K562 (cell line): ENCODE measurements at regions not wholly inside any gene's neighbourhood (a gene's known extent, or its start where the extent isn't known, plus 50 kb on each side); places are given as distances from the start of the nearest gene placed in this dataset.

Source experiments
- ATAC-seq: fragments of 200-7000 bp; cut with Tn5 transposase; 3 replicates; pipeline ENCODE4 v1.9.1; 2020; ENCODE audit warnings: moderate library complexity
- BruUV-seq: library from RNA; stranded (reverse); fragments of 400-500 nt; replicated peaks from 2 replicates; lab custom pipeline; 2021; lab: Mats Ljungman, UMichigan
- CTCF ChIA-PET: fragments of 300-600 bp; formaldehyde crosslinking; extraction: SDS; loops from one replicate; lab custom pipeline; 2021; ENCODE audit warnings: low intra/inter-chr PET ratio; lab: Yijun Ruan, JAX
- POLR2A ChIA-PET: fragments of 300-600, 350-650 bp; sonication (Branson Sonifier 250); formaldehyde crosslinking; extraction: SDS; loops from one replicate; lab custom pipeline; 2021; ENCODE audit warnings: antibody characterized with exemption, inconsistent platforms; lab: Yijun Ruan, JAX
- DNase-seq, 4 experiments: peaks; one replicate each; pipeline versions ENCODE4 v3.0.0 to v3.0.0-alpha.2; 2011 to 2018; ENCODE audit warnings: low spot score in 3 of 4, mixed read lengths in 3 of 4; ENCODE audit errors: extremely low read depth in 1 of 4
- FAIRE-seq: peaks from 2 replicates; lab custom pipeline; 2011; peaks lifted over from hg19 to GRCh38; lab: Jason Lieb, UNC
- H2AFZ ChIP-seq: 2 replicates; pipeline ENCODE4 v1.6.0; 2011; ENCODE audit warnings: low read depth, low read length, control low read depth, inconsistent platforms
- H3K27ac ChIP-seq: fragments of 200-600 bp; 3 replicates; pipeline ENCODE4 v1.8.0; 2011; ENCODE audit warnings: low read depth, mild to moderate bottlenecking, control low read depth, inconsistent platforms, low read length, moderate library complexity, mixed read lengths; ENCODE audit errors: extremely low read depth
- H3K27me3 ChIP-seq, 2 experiments: fragments of 300-600 bp in 1 of 2; 2 replicates in 1 of 2; 3 replicates in 1 of 2; pipeline versions ENCODE4 v1.6.0 to v1.8.0; 2011; ENCODE audit warnings: inconsistent platforms in 2 of 2, low read length in 2 of 2, mild to moderate bottlenecking in 1 of 2, mixed read lengths in 1 of 2, moderate library complexity in 1 of 2; ENCODE audit not compliant: control insufficient read depth in 2 of 2, insufficient read depth in 2 of 2
- H3K36me3 ChIP-seq: fragments of 300-600 bp; 3 replicates; pipeline ENCODE4 v1.8.0; 2011; ENCODE audit warnings: mild to moderate bottlenecking, low read length, inconsistent platforms; ENCODE audit not compliant: control insufficient read depth, insufficient read depth
- H3K4me1 ChIP-seq, 2 experiments: fragments of 200-600 bp in 1 of 2; replicated peaks in 1 of 2; 2 replicates in 1 of 2; 3 replicates in 1 of 2; pipeline versions ENCODE4 v1.5.1 to v1.8.0; 2011; ENCODE audit warnings: inconsistent platforms in 2 of 2, low read length in 2 of 2, mild to moderate bottlenecking in 1 of 2, mixed read lengths in 1 of 2, moderate library complexity in 1 of 2; ENCODE audit not compliant: control insufficient read depth in 2 of 2, insufficient read depth in 2 of 2
- H3K4me2 ChIP-seq: 2 replicates; pipeline ENCODE4 v1.6.1; 2011; ENCODE audit warnings: low read length, control low read depth, inconsistent platforms, mixed read lengths; ENCODE audit not compliant: insufficient read depth
- H3K4me3 ChIP-seq: fragments of 200-600 bp; sonication (generic), shearing (Covaris generic); 2 replicates; pipeline ENCODE4 v1.5.1; 2016; ENCODE audit warnings: control low read depth, inconsistent platforms
- H3K79me2 ChIP-seq: fragments of 200-600 bp; 3 replicates; pipeline ENCODE4 v1.8.0; 2011; ENCODE audit warnings: low read length, inconsistent platforms; ENCODE audit not compliant: control insufficient read depth, insufficient read depth
- H3K9ac ChIP-seq, 2 experiments: 2 replicates each; pipeline versions ENCODE4 v1.6.0 to v1.6.1; 2011; ENCODE audit warnings: low read depth in 2 of 2, low read length in 2 of 2, control low read depth in 1 of 2, inconsistent platforms in 1 of 2, mild to moderate bottlenecking in 1 of 2, mixed read lengths in 1 of 2; ENCODE audit not compliant: insufficient read depth in 1 of 2
- H3K9me1 ChIP-seq: one replicate; pipeline ENCODE4 v1.6.0; 2011; ENCODE audit warnings: inconsistent platforms, mild to moderate bottlenecking, low read length, moderate library complexity; ENCODE audit not compliant: control insufficient read depth, insufficient read depth
- H3K9me3 ChIP-seq: replicated peaks from 2 replicates; pipeline ENCODE4 v1.5.1; 2011; ENCODE audit warnings: low read depth, low read length, inconsistent platforms; ENCODE audit not compliant: control insufficient read depth, insufficient read depth
- H4K20me1 ChIP-seq: replicated peaks from 2 replicates; pipeline ENCODE4 v1.6.1; 2011; ENCODE audit warnings: low read length, inconsistent platforms, mixed read lengths; ENCODE audit not compliant: control insufficient read depth, insufficient read depth
- ETV1 ChIP-seq: fragments of 450-650 bp; conservative IDR thresholded peaks from 2 replicates; pipeline ENCODE4 v1.6.1; 2016; ENCODE audit warnings: missing genetic modification characterization, control low read depth, low read depth, missing compliant biosample characterization
- JUNB ChIP-seq: fragments of 450-650 bp; formaldehyde crosslinking; conservative IDR thresholded peaks from 2 replicates; pipeline ENCODE4 v1.4.0; 2020; ENCODE audit warnings: mild to moderate bottlenecking
- PHB ChIP-seq: fragments of 250-450 bp; sonication (Bioruptor Pico); IDR thresholded peaks from 2 replicates; pipeline ENCODE4 v1.5.0; 2021
- PYGO2 ChIP-seq: fragments of 450-650 bp; IDR thresholded peaks from 2 replicates; pipeline ENCODE4 v1.6.1; 2016; ENCODE audit warnings: mild to moderate bottlenecking, missing genetic modification characterization, moderate library complexity, missing compliant biosample characterization
- ZNF121 ChIP-seq: sonication (generic); formaldehyde crosslinking; conservative IDR thresholded peaks from 2 replicates; pipeline ENCODE4 v1.8.0; 2022; ENCODE audit warnings: missing genetic modification reagents
- ZNF24 ChIP-seq: fragments of 450-650 bp; IDR thresholded peaks from 2 replicates; pipeline ENCODE4 v1.6.1; 2016
- ZNF3 ChIP-seq: fragments of 250-450 bp; sonication (Bioruptor Pico); IDR thresholded peaks from 2 replicates; pipeline ENCODE4 v1.5.0; 2021; ENCODE audit warnings: mild to moderate bottlenecking, moderate library complexity
- ZNF436 ChIP-seq: fragments of 250-450, 450-650 bp; sonication (Bioruptor Pico); formaldehyde crosslinking; IDR thresholded peaks from 2 replicates; pipeline ENCODE4 v1.7.0; 2020; ENCODE audit warnings: mild to moderate bottlenecking
- ZNF76 ChIP-seq: fragments of 250-450 bp; sonication (Bioruptor Pico); IDR thresholded peaks from 2 replicates; pipeline ENCODE4 v1.4.0; 2020; ENCODE audit warnings: mild to moderate bottlenecking, moderate library complexity, borderline replicate concordance
- WGBS: fragments of 100-300 bp; shearing (Covaris generic); methylation state at CpG from one replicate; pipeline ENCODE4 v1.1.6; 2016; ENCODE audit warnings: low coverage, mixed read lengths; ENCODE audit not compliant: insufficient coverage; ENCODE audit errors: missing lambda C conversion rate; 5-methylcytosine and 5-hydroxymethylcytosine counted together
- in situ Hi-C: fragments of 300-500 bp; cut with MboI; formaldehyde crosslinking; loops from 4 replicates; pipeline ENCODE4 v1.15.0; 2018; ENCODE audit warnings: inconsistent platforms, mixed read lengths
- intact Hi-C: fragments of 100-400 bp; cut with micrococcal nuclease; formaldehyde crosslinking; loops from 2 replicates; pipeline ENCODE4 v1.14.2; 2022
- TF ChIP-seq, protein P1 (sequence below): sonication (generic); formaldehyde crosslinking; IDR thresholded peaks from 2 replicates; pipeline ENCODE4 v1.9.0; 2022; ENCODE audit warnings: mild to moderate bottlenecking, missing genetic modification reagents
- TF ChIP-seq, protein P2 (sequence below): sonication (generic); formaldehyde crosslinking; IDR thresholded peaks from 2 replicates; pipeline ENCODE4 v1.8.1; 2023; ENCODE audit warnings: mild to moderate bottlenecking, missing genetic modification reagents
- TF ChIP-seq, protein P3 (sequence below): fragments of 250-450 bp; sonication (Bioruptor Pico); IDR thresholded peaks from 2 replicates; pipeline ENCODE4 v1.4.0; 2020; ENCODE audit warnings: mild to moderate bottlenecking, moderate library complexity
- TF ChIP-seq, protein P4 (sequence below): IDR thresholded peaks from 2 replicates; pipeline ENCODE4 v1.6.1; 2014; ENCODE audit warnings: antibody characterized with exemption
- TF ChIP-seq, protein P5 (sequence below): fragments of 250-450 bp; sonication (Bioruptor Pico); IDR thresholded peaks from 2 replicates; pipeline ENCODE4 v1.8.0; 2021; ENCODE audit warnings: borderline replicate concordance, mild to moderate bottlenecking, moderate library complexity; ENCODE audit not compliant: poor library complexity, severe bottlenecking

DNA sequence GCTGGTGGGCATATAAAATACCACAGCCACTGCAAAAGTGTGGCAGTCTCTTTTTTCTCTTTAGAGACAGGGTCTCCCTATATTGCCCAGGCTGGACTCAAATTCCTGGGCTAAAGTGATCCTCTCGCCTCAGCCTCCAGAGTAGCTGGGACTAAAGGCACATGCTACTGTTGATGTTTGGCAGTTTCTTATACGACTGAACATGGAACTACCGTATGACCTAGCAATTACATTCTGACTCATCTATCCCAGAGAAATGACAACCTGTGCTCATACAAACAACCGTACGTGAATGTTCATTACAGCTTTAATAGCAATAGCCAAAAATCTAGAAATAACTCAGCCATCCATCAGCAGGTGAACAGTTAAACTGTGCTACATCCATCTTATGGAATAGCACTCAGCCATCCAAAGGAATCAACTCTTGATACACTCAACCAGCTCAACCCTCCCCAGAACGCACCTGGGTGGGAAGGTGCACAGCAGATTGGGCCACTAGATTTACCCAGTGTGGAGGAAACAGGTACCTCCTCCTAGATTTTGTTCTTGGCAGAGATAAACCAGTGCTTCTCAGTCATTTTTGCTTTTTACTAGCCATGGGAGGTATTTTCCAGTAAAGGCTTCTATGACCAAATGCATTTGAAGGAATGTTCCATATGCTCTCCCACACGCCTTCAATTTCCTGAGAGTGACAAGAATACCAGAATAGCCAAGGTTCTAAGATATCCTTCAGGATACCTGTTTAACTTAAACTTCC is 130.5 kb downstream of the MED15 start:
- in situ Hi-C loops (no loop called here), intact Hi-C loops (no loop called here)
- CTCF ChIA-PET: no interaction called here
- TF ChIP-seq ZNF121 (CRISPR knock-in tag) (0 out of 2 replicates have a peak, but pooled peaks have one; percentile 4), ZNF76 (0 out of 2 replicates have a peak, but pooled peaks have one; percentile 64), JUNB (CRISPR knock-in tag) (0 out of 2 replicates have a peak, but pooled peaks have one; percentile 32), PHB (CRISPR knock-in tag) (0 out of 2 replicates have a peak, but pooled peaks have one; percentile 78), ZNF3 (CRISPR knock-in tag) (0 out of 2 replicates have a peak, but pooled peaks have one; percentile 18), ETV1 (tag) (no peak), PYGO2 (0 out of 2 replicates have a peak, but pooled peaks have one; percentile 32), ZNF436 (0 out of 2 replicates have a peak, but pooled peaks have one; percentile 18), ZNF24 (0 out of 2 replicates have a peak, but pooled peaks have one; percentile 41)
- TF ChIP-seq, protein P1, sequence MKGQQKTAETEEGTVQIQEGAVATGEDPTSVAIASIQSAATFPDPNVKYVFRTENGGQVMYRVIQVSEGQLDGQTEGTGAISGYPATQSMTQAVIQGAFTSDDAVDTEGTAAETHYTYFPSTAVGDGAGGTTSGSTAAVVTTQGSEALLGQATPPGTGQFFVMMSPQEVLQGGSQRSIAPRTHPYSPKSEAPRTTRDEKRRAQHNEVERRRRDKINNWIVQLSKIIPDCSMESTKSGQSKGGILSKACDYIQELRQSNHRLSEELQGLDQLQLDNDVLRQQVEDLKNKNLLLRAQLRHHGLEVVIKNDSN (CRISPR knock-in tag): no peak
- TF ChIP-seq, protein P2, sequence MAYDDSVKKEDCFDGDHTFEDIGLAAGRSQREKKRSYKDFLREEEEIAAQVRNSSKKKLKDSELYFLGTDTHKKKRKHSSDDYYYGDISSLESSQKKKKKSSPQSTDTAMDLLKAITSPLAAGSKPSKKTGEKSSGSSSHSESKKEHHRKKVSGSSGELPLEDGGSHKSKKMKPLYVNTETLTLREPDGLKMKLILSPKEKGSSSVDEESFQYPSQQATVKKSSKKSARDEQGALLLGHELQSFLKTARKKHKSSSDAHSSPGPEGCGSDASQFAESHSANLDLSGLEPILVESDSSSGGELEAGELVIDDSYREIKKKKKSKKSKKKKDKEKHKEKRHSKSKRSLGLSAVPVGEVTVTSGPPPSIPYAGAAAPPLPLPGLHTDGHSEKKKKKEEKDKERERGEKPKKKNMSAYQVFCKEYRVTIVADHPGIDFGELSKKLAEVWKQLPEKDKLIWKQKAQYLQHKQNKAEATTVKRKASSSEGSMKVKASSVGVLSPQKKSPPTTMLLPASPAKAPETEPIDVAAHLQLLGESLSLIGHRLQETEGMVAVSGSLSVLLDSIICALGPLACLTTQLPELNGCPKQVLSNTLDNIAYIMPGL: 0 out of 2 replicates have a peak, but pooled peaks have one; percentile 15
- TF ChIP-seq, protein P3, sequence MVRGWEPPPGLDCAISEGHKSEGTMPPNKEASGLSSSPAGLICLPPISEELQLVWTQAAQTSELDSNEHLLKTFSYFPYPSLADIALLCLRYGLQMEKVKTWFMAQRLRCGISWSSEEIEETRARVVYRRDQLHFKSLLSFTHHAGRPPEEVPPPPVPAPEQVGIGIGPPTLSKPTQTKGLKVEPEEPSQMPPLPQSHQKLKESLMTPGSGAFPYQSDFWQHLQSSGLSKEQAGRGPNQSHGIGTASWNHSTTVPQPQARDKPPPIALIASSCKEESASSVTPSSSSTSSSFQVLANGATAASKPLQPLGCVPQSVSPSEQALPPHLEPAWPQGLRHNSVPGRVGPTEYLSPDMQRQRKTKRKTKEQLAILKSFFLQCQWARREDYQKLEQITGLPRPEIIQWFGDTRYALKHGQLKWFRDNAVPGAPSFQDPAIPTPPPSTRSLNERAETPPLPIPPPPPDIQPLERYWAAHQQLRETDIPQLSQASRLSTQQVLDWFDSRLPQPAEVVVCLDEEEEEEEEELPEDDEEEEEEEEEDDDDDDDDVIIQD (CRISPR knock-in tag): 0 out of 2 replicates have a peak, but pooled peaks have one; percentile 57
- TF ChIP-seq, protein P4, sequence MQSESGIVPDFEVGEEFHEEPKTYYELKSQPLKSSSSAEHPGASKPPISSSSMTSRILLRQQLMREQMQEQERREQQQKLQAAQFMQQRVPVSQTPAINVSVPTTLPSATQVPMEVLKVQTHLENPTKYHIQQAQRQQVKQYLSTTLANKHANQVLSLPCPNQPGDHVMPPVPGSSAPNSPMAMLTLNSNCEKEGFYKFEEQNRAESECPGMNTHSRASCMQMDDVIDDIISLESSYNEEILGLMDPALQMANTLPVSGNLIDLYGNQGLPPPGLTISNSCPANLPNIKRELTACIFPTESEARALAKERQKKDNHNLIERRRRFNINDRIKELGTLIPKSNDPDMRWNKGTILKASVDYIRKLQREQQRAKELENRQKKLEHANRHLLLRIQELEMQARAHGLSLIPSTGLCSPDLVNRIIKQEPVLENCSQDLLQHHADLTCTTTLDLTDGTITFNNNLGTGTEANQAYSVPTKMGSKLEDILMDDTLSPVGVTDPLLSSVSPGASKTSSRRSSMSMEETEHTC: no peak
- TF ChIP-seq, protein P5, sequence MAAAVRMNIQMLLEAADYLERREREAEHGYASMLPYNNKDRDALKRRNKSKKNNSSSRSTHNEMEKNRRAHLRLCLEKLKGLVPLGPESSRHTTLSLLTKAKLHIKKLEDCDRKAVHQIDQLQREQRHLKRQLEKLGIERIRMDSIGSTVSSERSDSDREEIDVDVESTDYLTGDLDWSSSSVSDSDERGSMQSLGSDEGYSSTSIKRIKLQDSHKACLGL (CRISPR knock-in tag): peak; percentile 7

More for the DNA sequence above, 130.5 kb downstream of the MED15 start:
- 0 out of 2 replicates have a peak, but pooled peaks cover 4% of the 10 kb centered on the region for H3K9me3 ChIP-seq
- no peaks in the 10 kb centered on the region for H3K36me3 ChIP-seq
- peaks cover 3% of the 10 kb centered on the region for H3K9me1 ChIP-seq
- peaks cover 22 to 45% of the 10 kb centered on the region in 2 experiments; a peak in 4 of 5 replicates for H3K27me3 ChIP-seq
- DNase-seq: no peak
- POLR2A ChIA-PET: interaction anchor here (1.9 to 15.5 kb wide), 5 partner anchors 9 to 24 kb away, joined by 4 to 234 read pairs (median 9); no protein-coding TSS in a partner anchor
- H3K79me2 ChIP-seq: no peaks in the 10 kb centered on the region
- peaks cover 27% of the 10 kb centered on the region; the same call in 1 of the 2 replicates for H4K20me1 ChIP-seq
- no peak overlapping the region for H3K27ac ChIP-seq
- H3K4me2 ChIP-seq: no peak overlapping the region
- no peak overlapping the region for H2AFZ ChIP-seq
- ATAC-seq: no peak
- FAIRE-seq: no peak
- no peak overlapping the region for H3K9ac ChIP-seq
- 7% methylated on average over 7 of the region's 7 CpGs for WGBS
- no TSS peak for BruUV-seq
- H3K4me3 ChIP-seq: no peak overlapping the region
- peaks cover 0 to 7% of the 10 kb centered on the region in 2 experiments; a peak in 2 of 5 replicates for H3K4me1 ChIP-seq
